DMS 273 (cell line): ENCODE measurements at regions not wholly inside any gene's neighbourhood (a gene's known extent, or its start where the extent isn't known, plus 50 kb on each side); places are given as distances from the start of the nearest gene placed in this dataset.
"Not testable (repeated sequence)": the region's sequence is repeated elsewhere in the genome, so short reads cannot be mapped to it uniquely, and the experiment has no call there.

Experiments used
- DNase-seq: peaks from one replicate; lab custom pipeline; 2025; ENCODE audit not compliant: unreplicated experiment; lab: John Stamatoyannopoulos, UW

DNA sequence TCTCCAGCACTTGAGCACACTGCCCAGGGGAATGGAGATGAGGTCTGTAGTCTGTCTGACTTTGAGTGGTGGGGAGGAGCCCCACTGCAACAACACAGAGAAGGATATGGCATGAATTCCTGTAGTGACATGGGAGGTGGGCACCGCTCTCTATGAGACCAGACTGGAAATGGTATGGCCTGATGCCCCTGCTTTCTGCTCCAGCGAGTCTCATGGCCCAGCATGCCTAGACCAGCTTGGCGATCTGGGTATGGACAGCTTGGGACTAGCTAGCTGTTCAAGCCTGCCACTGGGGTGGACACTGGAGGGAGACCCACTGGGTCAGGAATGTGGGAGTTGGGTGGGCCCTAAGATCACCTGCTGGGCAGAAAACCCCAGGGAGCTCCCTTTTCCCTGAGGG lies 477.8 kb upstream of the SEL1L start:
- DNase-seq, result no peak

DNA sequence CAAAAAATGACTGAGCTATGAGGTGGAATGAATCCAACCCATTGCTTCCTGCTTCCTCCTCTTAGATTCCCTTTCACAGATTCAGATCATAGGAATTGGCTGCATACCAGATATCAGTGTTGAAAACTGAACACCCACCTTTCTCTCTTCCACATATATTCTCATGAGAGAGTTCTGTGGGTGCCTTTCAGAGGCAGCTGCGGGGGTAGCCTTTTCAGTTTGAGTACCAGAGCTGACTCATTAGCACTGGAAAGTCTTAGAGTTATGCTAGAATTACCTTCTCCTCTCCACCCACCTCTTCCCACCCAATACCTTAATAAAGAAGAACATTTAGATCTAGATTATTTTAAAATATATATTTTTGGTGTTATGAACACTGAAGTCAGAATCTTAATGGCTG lies 495.4 kb upstream of the SEL1L start:
- DNase-seq, result no peak

DNA sequence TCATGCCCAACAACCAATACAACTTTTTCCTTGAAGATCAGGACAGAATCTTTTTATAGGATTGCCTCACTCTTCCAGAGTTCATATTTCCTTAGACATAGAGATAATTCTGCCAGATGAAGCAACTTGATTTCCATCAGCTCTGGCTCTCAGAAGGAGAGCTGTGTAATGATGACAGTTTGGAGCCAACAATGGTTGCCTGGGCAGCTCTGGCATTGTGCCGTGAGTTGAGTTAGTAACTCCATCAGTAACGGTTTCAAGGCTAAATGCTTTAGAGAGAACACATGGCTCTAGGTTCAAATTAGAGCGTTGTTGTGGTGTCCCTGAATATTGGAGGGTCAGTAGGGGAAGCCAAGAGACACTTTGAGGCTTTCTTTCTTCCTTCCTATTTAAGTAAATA lies 501.7 kb upstream of the SEL1L start:
- DNase-seq, result no peak

DNA sequence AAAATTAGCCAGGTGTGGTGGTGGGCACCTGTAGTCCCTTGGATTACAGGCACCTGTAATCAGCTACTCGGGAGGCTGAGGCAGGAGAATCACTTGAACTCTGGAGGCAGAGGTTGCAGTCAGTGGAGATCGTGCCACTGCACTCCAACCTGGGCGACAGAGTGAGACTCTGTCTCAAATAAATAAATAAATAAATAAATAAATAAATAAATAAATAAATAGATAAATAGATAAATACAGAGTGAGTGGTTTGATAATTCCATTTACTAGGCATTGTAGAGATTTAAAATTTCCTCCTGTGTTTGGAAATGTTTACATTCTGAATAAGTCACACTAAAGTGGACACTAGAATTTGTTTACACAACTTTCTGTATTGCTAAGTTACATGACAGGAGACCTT lies 504.4 kb upstream of the SEL1L start:
- not testable (repeated sequence) for DNase-seq

DNA sequence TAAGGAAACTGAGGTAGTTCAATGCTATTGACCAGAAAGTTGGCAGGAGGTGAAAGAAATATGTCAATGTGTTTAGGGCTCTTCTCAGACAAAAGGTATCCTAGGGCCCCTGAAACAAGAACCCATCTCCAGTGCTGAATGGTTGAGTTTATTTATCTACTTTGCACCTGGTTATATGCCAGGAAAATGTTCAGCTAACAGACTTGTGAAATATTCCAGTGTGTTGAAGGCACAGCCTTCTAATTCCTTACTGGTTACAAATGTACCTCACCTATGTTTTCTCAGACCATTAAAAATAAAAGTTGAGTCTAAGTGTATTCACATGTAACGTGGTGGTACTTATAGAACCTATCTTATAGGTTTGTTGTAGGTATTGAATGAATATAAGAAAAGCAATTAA lies 511.7 kb upstream of the SEL1L start:
- DNase-seq, result no peak

DNA sequence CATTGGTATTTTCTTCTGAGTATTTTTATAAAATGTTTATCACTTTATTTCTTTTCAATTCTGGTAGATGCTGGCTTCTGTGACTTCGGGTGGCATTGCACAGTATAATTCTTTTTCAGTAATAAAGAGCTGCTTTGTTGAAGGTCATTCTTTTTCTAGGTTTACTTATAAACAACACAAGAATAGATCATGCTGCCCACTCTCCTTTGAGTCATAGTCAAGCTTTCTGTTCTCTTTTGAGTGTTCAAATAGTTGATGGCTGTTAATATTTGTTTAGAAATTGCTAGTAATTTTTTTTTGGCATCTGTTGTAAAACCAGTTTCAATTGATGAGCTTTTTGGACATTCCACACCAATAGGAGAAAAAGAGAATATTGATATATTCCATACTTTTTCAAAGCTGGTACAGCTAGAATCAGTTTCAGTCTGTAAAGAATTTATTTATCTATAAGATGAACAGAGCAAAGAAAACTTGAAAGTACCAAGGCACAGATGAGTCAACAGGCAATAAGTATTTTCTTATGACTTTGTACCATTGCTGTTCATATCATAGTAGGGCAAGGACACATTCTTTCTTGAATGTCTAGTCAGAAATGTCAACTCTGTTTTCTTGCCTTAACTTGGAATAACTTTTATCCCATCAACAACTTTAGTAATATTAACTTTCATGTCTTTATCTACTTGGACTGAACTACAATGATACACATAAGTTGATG lies 513.0 kb upstream of the SEL1L start:
- DNase-seq, result no peak

DNA sequence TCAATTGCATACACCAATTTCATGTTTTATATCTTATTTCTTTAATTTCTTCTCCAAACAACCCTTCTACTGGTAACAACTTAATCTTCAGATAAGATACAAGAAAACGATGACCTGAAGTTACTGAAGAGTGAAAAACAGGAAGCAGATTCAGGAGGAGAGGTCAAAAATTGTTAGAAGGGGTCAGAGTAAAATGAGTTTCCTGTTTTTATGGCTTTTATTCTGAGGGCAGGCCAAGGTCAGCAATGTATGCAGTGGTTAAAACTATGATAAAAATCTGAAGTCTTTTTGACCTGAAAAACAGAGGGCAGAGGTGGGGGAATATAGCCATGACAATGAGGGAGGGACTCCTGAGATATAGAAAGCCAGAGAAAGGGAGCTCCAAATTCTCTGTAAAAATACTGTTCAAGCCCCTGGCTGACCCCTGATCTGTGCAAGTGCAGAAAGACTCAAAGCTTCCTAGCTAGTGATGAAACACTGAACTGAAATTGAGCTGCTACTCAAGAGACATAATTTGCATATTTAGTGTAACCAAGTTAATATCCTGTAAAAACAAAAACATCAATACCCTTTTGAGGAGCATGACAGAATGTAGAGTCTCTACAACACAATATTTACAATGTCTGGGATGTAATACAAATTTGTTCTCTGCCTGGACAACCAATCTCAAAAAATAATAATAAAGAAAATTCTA lies 514.3 kb upstream of the SEL1L start:
- DNase-seq, result no peak

DNA sequence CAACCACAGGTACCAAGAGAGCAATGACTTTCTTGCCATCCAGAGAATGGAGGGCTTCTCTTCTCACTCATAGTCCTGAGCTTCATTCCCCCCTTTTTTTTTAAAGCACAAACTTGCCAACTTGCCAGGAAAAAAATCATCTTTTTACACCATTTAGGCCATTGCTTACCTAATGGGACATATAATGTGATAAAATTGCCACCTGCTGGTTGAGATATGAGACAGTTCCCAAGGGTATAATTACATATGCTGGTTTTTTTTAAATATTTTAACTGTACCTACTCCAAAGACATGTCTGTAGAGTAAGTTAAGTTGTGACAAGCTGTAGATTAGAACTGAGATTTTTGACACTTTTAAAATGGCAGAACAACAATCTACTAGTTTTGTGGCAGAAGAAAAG lies 519.1 kb upstream of the SEL1L start:
- no peak for DNase-seq

DNA sequence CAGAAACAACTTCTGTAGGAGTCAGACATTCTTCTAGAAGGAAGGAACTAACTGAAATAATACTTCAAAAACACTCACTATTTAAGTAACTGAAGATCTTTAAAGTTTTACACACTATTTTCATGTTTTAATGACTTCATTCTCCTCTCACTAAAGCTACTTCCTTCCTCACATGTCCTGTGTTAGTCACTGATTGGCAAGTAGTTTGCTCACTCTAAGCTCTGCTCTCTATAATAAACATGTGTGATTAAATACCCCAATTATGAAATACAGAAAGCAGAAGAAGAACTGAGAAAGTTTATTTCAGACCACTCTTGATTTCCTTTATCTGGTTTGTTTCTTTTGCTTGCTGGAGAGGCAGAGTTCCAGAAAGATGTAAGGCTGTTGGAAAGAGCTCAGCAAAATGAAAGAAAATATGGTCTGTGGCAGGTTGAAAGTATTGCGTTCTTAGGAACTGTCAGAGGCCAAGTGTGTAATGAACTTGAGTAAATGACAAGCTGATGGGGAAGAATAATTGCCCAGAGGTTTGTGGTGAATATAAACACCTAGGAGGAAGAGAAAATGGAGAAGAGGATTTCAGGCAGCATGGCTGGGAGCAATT lies 522.0 kb upstream of the SEL1L start:
- no peak for DNase-seq

DNA sequence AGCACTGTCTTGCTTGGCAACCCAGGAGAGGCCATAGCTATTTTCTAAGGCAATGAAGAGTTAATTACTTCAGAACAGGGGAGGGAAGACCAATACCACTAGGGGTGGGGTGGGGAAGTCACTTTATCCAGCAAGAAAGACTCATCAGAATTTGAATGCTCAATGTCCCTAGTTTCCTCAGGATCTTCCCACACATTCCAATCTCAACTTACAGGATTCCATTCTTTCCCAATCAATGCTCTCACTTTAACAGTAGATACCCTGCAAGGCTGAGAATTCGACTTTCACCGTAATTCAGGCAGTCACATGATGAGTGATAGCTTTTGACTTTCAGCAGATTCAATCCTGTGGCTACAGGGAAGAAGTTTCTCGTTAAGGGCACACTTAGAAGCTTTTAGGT lies 526.6 kb upstream of the SEL1L start:
- DNase-seq, result no peak

DNA sequence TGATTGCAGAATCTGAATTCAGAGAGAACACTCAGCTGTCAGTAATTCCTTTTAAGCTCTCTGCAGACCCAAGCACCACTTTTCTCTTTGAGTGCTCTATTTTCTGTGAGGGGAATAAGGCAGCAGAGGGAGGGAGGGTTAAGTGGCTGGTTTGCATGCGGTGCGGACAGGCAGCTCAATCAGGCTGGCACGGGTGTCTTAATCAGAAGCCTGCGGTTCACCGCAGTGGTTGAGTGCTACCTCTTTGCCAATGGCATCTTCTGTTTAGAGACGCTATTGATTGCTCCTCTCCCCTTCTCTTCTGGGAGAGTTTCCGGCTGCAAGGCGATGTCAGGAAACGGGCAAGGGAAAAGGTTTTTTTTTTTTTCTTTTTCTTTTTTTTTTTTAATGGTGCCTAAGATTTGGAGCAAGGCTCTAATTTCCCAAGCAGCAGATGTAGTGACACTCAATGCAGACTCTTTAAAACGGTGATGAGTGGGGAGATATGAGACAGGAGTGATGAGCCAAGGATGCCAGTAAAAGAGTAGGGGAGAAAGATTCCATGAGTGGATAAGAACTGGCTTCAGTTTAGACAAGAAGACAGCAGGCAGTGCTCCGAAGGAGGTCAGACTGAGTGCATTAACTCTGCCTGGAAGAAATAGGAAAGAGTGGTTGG lies 533.7 kb upstream of the SEL1L start:
- no peak for DNase-seq

DNA sequence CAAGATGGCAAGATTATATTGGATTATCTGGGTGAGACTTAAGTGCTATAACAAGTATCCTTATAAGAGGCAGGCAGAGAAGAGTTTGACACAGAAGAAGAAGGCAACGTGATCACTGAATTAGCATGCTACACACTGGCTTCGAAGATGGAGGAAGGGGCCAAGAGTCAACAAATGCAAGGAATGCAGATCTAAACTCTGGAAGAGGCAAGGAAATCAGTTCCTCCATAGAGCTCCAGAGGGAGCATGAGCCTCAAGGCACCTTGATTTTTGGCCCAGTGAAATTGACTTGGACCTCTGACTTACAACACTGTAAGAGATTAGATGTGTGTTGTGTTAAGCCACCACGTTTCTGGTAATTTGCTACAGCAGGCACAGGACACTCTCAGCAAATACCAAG lies 536.4 kb upstream of the SEL1L start:
- no peak for DNase-seq

DNA sequence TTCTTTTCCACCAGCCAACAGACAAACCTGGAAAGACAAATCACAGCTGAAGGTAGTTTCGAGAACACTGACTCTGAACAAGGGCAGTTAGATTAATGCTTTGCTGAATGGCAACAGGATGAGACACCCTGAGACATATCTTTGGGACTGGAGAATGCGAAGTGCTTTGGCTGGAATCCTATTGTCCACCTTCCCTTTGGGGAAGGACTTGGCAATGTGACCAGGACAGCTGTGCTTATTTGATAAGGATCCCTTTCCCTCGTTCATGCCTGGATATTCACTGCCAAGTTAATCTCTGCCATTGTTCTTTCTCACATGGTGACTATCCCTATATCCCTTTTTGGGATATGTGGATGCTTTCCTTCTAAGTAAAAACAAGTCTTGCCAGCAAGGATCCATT lies 537.1 kb upstream of the SEL1L start:
- no peak for DNase-seq

DNA sequence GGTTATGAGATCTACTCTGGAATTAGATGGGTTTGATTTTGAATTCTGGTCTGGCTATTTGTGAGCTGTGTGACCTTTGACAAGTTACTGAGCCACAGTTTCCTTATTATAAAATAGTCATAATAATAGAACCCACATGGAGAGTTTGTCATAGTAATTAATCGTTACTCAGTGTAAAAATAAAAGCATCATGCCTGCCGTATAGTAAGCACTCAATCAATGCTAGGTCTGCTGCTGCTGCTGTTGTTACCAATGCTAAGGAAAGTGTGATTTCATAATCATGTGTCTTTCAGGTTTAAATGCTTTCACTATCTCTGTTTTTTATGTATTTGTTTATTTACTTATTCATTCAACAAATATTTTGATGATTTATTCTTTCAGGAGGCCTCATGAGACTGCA lies 539.9 kb upstream of the SEL1L start:
- no peak for DNase-seq

DNA sequence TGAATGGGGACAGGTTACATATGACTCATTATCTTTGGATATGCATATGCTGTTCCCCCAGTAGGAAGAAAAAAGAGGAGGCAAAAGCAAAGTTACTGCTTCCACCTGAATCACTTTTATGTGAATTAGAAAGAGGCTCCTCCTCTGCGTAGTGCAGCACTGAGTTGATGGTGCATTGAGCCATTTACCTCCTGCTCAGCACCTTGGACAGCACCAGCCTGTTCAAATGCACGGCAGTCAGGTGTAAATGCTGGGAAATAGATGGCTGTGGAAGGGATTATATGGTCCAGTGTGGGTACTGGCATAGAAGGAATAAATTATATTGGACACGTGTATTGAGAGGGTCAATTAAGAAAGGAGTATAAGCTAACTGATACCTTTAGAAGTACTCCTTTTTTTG lies 541.9 kb upstream of the SEL1L start:
- peak; percentile 25 for DNase-seq

DNA sequence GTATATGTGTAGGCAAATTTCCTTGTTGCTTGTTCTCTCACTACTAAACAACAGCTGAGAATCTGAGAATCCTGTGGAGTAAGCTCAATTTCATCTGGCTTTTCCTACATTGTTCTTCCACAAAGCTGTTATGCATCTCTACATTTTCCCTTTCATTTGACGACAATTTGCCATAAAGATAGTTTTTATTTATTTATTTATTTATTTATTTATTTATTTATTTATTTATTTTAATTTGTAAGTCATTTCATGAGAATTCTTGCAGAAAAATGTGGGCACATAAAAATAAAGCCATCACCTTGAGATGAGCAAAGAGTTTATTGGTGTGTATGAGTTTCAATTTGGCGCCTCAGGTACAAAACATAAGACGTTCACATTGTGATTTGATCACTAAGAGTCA lies 545.9 kb upstream of the SEL1L start:
- DNase-seq, result no peak

DNA sequence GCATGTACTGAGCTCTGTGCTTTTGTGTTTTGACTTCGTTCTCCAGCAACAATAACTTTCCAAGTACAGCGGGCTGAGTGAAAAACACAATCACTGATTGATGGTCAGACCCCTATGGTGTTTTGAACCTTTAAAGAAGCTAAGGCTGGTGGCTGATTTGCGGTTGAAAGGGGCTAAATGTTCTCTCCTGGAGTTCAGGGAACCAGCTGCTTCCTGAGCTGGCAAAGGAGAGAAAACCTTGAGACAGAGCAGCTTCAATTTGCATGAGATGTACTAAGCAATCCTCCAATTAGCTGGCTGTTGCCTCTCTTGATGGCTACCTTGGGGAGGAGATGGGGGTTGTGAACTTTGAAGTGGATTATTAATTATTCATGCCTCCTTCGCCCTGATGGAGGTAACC lies 546.7 kb upstream of the SEL1L start:
- no peak for DNase-seq

DNA sequence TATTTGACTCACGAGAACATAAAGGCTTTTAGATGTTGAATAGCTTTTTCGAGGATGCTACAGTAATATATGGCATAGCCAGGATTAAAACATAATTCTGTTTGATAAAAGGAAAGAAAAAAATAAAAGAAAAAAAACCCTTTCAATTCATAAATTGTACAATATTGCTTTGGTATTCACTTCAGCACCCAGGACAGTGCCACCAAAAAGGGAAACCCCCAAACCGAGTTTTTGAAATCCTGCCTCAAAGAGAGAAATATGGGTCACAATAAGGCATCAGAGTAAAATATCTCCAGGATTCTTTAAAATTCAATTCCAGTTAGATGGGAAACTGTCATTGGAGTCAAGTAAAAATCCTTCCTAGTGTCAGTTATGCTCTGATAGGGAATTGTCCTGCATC lies 551.2 kb upstream of the SEL1L start:
- DNase-seq, result no peak

DNA sequence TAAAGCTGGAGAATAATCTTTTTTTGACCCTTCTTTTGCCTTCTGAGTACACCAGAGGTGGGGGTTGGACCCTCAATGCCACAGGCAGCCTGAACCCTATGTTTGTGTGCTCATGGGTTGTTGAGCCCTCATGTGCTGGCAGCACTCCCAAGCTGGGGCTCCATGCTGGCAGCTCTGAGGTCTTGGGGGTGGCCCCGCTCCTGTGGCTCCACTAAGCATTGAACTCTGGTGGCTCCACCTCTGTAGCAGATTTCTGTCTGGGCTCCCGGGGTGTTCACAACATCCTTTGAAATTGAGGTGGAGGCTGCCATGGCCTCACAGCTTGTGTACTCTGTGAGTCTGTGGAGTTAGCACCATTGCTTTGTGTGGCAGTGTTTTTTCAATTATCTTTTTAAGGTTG lies 557.4 kb upstream of the SEL1L start:
- DNase-seq, result no peak

DNA sequence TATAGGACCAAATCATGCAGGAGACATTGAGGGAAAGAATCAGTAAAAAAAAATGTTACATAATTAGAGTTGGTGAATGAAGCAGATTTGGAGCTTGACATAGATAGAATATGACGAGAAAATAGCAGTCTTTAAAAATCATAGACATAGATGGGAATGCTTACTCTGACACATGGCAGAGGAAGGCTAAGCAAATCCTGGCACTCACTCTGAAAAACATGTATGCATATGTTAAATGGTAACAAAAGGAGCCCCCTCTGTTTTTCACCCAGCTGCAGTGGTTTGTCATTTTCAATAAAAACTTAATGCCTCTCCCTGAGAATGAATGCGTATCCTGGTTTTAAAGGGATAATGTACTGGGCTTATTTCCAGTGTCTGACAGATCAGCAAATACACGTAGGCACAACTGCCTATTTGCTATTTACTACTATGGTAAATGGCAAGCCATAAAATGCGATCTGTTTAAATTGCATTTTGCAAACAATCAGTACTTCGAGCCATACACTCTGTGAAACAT lies 561.2 kb upstream of the SEL1L start:
- no peak for DNase-seq

DNA sequence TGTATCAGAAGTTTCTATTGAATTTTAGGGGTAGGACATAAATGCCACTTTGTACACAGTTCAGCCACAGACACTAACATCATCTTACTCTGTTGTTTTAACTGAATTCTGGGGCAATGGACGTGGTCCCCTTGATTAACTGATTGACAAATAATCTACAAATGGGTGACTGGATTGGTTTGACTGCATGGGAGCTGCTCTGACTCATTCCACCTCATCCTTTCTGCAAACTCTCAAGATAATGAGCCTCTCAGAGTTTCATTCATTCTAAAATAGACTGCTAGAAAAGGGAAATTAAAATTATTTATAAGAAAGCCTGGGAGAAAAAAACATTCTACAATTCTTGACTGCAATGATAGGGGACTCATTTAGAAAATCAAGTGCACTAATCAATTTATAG lies 570.4 kb upstream of the SEL1L start:
- DNase-seq, result no peak
